Ishikawa (cell line): ENCODE measurements at regions not wholly inside any gene's neighbourhood (a gene's known extent, or its start where the extent isn't known, plus 50 kb on each side); places are given as distances from the start of the nearest gene placed in this dataset.

Experiments used
- CEBPB ChIP-seq: IDR thresholded peaks from 2 replicates; pipeline ENCODE4 v1.6.1; 2012
- CREB1 ChIP-seq: IDR thresholded peaks from 2 replicates; pipeline ENCODE4 v1.6.1; 2012; ENCODE audit warnings: low read depth
- EGR1 ChIP-seq: IDR thresholded peaks from 2 replicates; pipeline ENCODE4 v1.6.1; 2012
- EP300 ChIP-seq: IDR thresholded peaks from 2 replicates; pipeline ENCODE4 v1.6.1; 2012; ENCODE audit warnings: borderline replicate concordance
- FOXM1 ChIP-seq: IDR thresholded peaks from 2 replicates; pipeline ENCODE4 v1.6.1; 2012; ENCODE audit warnings: low read depth, borderline replicate concordance
- NFIC ChIP-seq: IDR thresholded peaks from 2 replicates; pipeline ENCODE4 v1.6.1; 2012
- RAD21 ChIP-seq: IDR thresholded peaks from 2 replicates; pipeline ENCODE4 v1.6.1; 2012; ENCODE audit warnings: low read depth
- TAF1 ChIP-seq: IDR thresholded peaks from 2 replicates; pipeline ENCODE4 v1.6.1; 2012; ENCODE audit warnings: low read depth, mild to moderate bottlenecking
- TCF12 ChIP-seq: IDR thresholded peaks from 2 replicates; pipeline ENCODE4 v1.6.1; 2012; ENCODE audit warnings: low read depth
- TEAD4 ChIP-seq: IDR thresholded peaks from 2 replicates; pipeline ENCODE4 v1.6.1; 2012
- YY1 ChIP-seq: IDR thresholded peaks from 2 replicates; pipeline ENCODE4 v1.6.1; 2012; ENCODE audit warnings: low read depth
- ZBTB7A ChIP-seq: IDR thresholded peaks from 2 replicates; pipeline ENCODE4 v1.6.1; 2012; ENCODE audit warnings: low read depth
- TF ChIP-seq, protein P1 (sequence below): IDR thresholded peaks from 2 replicates; pipeline ENCODE4 v1.6.1; 2012
- TF ChIP-seq, protein P2 (sequence below): IDR thresholded peaks from 2 replicates; pipeline ENCODE4 v1.6.1; 2012; ENCODE audit warnings: low read depth, mild to moderate bottlenecking
- TF ChIP-seq, protein P3 (sequence below): IDR thresholded peaks from 2 replicates; pipeline ENCODE4 v1.6.1; 2012

DNA sequence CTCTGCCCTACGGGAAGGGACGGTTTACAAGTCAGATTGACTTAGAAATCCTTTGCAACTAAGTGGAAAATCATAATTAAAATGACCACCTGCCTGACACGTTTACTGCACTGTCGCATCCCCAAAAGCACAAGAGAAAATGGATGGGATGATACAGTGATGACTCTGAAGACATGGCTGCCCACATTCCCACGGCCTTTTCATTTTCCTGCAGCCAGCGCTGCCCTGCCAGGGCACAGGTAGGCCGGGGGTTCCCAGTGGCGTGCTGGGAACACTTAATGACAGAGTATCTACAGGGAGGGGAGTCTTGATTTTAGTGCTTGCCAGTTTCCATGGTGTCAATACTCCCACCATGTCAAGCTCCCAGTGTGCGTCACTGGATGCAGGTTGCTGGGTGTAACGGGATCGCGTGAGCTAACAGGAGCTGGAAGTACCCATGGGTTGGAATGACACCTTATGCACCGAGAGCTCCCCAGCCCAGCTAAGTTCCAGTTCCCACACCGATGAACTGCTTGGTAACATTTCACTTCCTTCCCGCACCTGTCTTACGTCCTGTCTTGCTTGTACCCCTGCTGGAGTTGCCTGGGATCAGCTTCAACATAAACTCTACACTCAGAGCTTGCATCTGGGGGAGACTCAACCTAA is 129.0 kb downstream of the ANKRD60 start:
- TF ChIP-seq, protein P1, sequence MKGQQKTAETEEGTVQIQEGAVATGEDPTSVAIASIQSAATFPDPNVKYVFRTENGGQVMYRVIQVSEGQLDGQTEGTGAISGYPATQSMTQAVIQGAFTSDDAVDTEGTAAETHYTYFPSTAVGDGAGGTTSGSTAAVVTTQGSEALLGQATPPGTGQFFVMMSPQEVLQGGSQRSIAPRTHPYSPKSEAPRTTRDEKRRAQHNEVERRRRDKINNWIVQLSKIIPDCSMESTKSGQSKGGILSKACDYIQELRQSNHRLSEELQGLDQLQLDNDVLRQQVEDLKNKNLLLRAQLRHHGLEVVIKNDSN, result no peak
- TF ChIP-seq EP300, result no peak
- no peak for TF ChIP-seq TCF12
- TF ChIP-seq FOXM1, result no peak
- no peak for TF ChIP-seq TEAD4
- no peak for TF ChIP-seq RAD21
- TF ChIP-seq CEBPB, result no peak
- TF ChIP-seq YY1, result no peak
- TF ChIP-seq ZBTB7A, result no peak
- TF ChIP-seq TAF1, result no peak
- no peak for TF ChIP-seq CREB1
- TF ChIP-seq, protein P2, sequence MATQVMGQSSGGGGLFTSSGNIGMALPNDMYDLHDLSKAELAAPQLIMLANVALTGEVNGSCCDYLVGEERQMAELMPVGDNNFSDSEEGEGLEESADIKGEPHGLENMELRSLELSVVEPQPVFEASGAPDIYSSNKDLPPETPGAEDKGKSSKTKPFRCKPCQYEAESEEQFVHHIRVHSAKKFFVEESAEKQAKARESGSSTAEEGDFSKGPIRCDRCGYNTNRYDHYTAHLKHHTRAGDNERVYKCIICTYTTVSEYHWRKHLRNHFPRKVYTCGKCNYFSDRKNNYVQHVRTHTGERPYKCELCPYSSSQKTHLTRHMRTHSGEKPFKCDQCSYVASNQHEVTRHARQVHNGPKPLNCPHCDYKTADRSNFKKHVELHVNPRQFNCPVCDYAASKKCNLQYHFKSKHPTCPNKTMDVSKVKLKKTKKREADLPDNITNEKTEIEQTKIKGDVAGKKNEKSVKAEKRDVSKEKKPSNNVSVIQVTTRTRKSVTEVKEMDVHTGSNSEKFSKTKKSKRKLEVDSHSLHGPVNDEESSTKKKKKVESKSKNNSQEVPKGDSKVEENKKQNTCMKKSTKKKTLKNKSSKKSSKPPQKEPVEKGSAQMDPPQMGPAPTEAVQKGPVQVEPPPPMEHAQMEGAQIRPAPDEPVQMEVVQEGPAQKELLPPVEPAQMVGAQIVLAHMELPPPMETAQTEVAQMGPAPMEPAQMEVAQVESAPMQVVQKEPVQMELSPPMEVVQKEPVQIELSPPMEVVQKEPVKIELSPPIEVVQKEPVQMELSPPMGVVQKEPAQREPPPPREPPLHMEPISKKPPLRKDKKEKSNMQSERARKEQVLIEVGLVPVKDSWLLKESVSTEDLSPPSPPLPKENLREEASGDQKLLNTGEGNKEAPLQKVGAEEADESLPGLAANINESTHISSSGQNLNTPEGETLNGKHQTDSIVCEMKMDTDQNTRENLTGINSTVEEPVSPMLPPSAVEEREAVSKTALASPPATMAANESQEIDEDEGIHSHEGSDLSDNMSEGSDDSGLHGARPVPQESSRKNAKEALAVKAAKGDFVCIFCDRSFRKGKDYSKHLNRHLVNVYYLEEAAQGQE, result no peak
- TF ChIP-seq, protein P3, sequence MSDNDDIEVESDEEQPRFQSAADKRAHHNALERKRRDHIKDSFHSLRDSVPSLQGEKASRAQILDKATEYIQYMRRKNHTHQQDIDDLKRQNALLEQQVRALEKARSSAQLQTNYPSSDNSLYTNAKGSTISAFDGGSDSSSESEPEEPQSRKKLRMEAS, result no peak
- no peak for TF ChIP-seq NFIC
- no peak for TF ChIP-seq EGR1

DNA sequence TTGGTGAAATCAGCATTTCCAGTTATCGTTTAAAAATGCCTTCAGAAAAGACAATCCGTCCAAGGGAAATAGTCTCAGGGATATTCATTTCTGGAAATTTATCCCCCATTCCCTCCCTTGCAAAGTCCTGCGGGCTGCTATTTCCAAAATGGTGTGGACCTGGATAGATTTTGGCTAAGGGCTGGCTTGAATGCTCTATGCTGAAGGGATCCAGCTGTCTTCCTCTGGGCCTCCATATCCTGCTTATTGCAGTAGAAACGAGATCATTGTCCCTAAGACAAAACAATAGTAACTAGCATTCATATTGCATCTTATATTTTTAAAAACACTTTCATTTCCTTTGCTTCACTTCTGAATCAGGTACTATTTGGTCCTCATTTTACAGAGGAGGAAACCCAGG is 129.9 kb downstream of the ANKRD60 start:
- TF ChIP-seq TAF1 (no peak), YY1 (no peak), ZBTB7A (no peak), RAD21 (no peak), TEAD4 (no peak), FOXM1 (no peak), CREB1 (no peak), EGR1 (no peak), EP300 (no peak), CEBPB (no peak), NFIC (no peak), TCF12 (no peak)
- TF ChIP-seq, protein P1, result no peak
- TF ChIP-seq, protein P3, result no peak
- TF ChIP-seq, protein P2, result no peak

DNA sequence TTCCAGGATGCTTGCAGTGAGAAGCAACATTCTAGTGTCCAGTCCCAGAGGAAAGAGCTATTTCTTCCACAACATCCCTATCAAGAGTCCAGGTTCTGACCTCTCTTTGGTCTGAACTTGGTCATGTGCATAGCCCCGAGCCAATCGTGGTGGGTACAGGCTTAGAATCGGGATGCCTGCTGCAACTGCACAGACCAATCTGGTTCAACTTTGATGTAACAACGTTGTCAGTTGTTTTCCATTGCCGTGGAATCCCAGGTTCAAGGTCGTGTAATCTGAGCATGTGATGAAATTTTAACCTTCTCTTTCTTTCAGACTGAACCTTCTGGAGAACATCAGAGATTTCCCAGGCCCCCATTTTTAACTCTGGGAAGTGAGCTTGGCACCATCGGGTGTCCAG is 130.5 kb downstream of the ANKRD60 start:
- TF ChIP-seq, protein P3, result no peak
- TF ChIP-seq, protein P1, result no peak
- TF ChIP-seq NFIC, result no peak
- no peak for TF ChIP-seq ZBTB7A
- no peak for TF ChIP-seq RAD21
- TF ChIP-seq, protein P2, result no peak
- no peak for TF ChIP-seq YY1
- TF ChIP-seq TEAD4, result no peak
- TF ChIP-seq CREB1, result no peak
- TF ChIP-seq FOXM1, result no peak
- no peak for TF ChIP-seq EP300
